ENCODE measurements at regions not wholly inside any gene's neighbourhood (a gene's known extent, or its start where the extent isn't known, plus 50 kb on each side); places are given as distances from the start of the nearest gene placed in this dataset.

DNA sequence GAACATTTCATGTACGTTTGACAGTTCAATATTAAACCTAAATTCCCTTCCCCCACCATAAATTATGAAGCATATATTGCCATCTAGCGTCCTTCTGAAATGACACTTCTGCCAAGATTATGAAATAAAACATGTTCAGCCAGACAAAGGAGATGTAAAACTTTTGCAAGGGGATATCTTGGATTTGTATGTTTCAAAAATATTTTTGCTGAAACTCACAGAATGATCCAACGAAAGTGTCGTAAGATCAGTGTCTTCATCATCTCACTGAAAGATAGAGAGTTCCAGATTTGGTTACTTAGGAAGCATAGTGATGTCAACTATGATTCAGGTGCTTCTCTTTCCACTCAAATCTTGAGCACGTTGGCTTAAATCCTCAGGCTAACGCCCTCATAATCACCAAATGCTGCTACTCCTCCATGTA is 904.3 kb downstream of the XPNPEP1 start:
- H3K79me2 ChIP-seq (ENCODE audit: low read depth), result no peaks in the 10 kb centered on the region
- H3K4me3 ChIP-seq, result no peak overlapping the region
- H4K20me1 ChIP-seq (ENCODE audit: insufficient read depth), result no peaks in the 10 kb centered on the region
- BruUV-seq (replicated peaks), result no TSS peak
- ChIA-PET CTCF (no interaction called here), POLR2A (ENCODE audit: unreplicated experiment) (no interaction called here)
- no peaks in the 10 kb centered on the region for H3K4me1 ChIP-seq (replicated peaks; ENCODE audit: insufficient read depth)
- TF ChIP-seq EZH2 (IDR thresholded peaks at IDR 0.05; ENCODE audit: low read depth), result no peak
- TF ChIP-seq, protein P1, sequence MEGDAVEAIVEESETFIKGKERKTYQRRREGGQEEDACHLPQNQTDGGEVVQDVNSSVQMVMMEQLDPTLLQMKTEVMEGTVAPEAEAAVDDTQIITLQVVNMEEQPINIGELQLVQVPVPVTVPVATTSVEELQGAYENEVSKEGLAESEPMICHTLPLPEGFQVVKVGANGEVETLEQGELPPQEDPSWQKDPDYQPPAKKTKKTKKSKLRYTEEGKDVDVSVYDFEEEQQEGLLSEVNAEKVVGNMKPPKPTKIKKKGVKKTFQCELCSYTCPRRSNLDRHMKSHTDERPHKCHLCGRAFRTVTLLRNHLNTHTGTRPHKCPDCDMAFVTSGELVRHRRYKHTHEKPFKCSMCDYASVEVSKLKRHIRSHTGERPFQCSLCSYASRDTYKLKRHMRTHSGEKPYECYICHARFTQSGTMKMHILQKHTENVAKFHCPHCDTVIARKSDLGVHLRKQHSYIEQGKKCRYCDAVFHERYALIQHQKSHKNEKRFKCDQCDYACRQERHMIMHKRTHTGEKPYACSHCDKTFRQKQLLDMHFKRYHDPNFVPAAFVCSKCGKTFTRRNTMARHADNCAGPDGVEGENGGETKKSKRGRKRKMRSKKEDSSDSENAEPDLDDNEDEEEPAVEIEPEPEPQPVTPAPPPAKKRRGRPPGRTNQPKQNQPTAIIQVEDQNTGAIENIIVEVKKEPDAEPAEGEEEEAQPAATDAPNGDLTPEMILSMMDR (conservative IDR thresholded peaks at IDR 0.05), result no peak; the same call in 1 of the 2 replicates
- H3K4me2 ChIP-seq, result no peak overlapping the region
- no peak for DNase-seq
- H3F3A ChIP-seq (ENCODE audit: insufficient read depth, low read depth), result no peaks in the 10 kb centered on the region
- H2AFZ ChIP-seq, result no peak overlapping the region
- intact Hi-C loops (cut with micrococcal nuclease; ENCODE audit: unreplicated experiment), result no loop called here
- H3K9me2 ChIP-seq (ENCODE audit: insufficient read depth), result no peaks in the 10 kb centered on the region
- H3K36me3 ChIP-seq (ENCODE audit: low read depth), result no peaks in the 10 kb centered on the region
- no peaks in the 10 kb centered on the region for H3K9me3 ChIP-seq (ENCODE audit: insufficient read depth, low read depth)
- H3K27me3 ChIP-seq (ENCODE audit: insufficient read depth, low read depth), result no peaks in the 10 kb centered on the region
- no peak overlapping the region for H3K27ac ChIP-seq

DNA sequence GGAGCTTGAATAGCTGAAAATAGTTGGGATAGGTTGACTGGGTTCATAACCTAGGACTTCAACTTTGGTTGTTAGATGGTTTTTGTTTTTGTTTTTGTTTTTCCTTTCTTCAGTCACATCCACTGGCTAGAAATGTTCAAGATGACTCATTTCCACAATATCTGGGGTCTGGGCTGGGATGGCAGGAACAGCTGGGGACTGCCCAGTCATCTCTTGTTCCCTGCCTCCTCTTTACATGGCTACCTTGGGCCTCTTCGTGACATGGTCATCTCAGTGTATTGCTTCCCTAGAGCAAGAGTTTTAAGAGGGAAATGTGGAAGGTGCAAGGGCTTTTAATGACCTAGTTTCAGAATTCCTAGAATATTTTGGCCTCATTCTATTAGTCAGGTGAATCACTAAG is 915.8 kb downstream of the XPNPEP1 start:
- CTCF ChIA-PET, result no interaction called here

GRCh38 chr10:108990441-108990840 is 932.9 kb downstream of the XPNPEP1 start:
- Histone ChIP-seq H3K9me3 (ENCODE audit: insufficient read depth, low read depth) (no peaks in the 10 kb centered on the region), H3K9me2 (ENCODE audit: insufficient read depth) (no peaks in the 10 kb centered on the region)

More for the DNA sequence above, 915.8 kb downstream of the XPNPEP1 start:
- Histone ChIP-seq H3K27me3 (ENCODE audit: insufficient read depth, low read depth) (no peaks in the 10 kb centered on the region), H3K4me1 (replicated peaks; ENCODE audit: insufficient read depth) (no peaks in the 10 kb centered on the region), H3K27ac (no peak overlapping the region), H3K9me3 (ENCODE audit: insufficient read depth, low read depth) (no peaks in the 10 kb centered on the region; the same call in 1 of the 2 replicates), H3K79me2 (ENCODE audit: low read depth) (no peaks in the 10 kb centered on the region), H3K36me3 (ENCODE audit: low read depth) (no peaks in the 10 kb centered on the region), H2AFZ (no peak overlapping the region), H3F3A (ENCODE audit: insufficient read depth, low read depth) (no peaks in the 10 kb centered on the region), H3K9me2 (ENCODE audit: insufficient read depth) (no peaks in the 10 kb centered on the region), H4K20me1 (ENCODE audit: insufficient read depth) (no peaks in the 10 kb centered on the region), H3K4me2 (no peak overlapping the region), H3K4me3 (no peak overlapping the region)
- intact Hi-C loops (cut with micrococcal nuclease; ENCODE audit: unreplicated experiment), result no loop called here
- BruUV-seq (replicated peaks), result no TSS peak
- POLR2A ChIA-PET (ENCODE audit: unreplicated experiment), result no interaction called here
- no peak for TF ChIP-seq EZH2 (IDR thresholded peaks at IDR 0.05; ENCODE audit: low read depth)
- TF ChIP-seq, protein P1 (conservative IDR thresholded peaks at IDR 0.05), result no peak
- no peak for DNase-seq

More at GRCh38 chr10:108990441-108990840, 932.9 kb downstream of the XPNPEP1 start:
- no peak overlapping the region for H3K27ac ChIP-seq
- no peaks in the 10 kb centered on the region for H3F3A ChIP-seq (ENCODE audit: insufficient read depth, low read depth)
- intact Hi-C loops (cut with micrococcal nuclease; ENCODE audit: unreplicated experiment), result no loop called here
- ChIA-PET CTCF (no interaction called here), POLR2A (ENCODE audit: unreplicated experiment) (no interaction called here)
- no peak overlapping the region for H2AFZ ChIP-seq
- H4K20me1 ChIP-seq (ENCODE audit: insufficient read depth), result no peaks in the 10 kb centered on the region
- no peak for DNase-seq
- H3K27me3 ChIP-seq (ENCODE audit: insufficient read depth, low read depth), result no peaks in the 10 kb centered on the region
- no peaks in the 10 kb centered on the region for H3K79me2 ChIP-seq (ENCODE audit: low read depth)
- no peak overlapping the region for H3K4me3 ChIP-seq
- no peak overlapping the region for H3K4me2 ChIP-seq
- no peaks in the 10 kb centered on the region for H3K4me1 ChIP-seq (replicated peaks; ENCODE audit: insufficient read depth)
- BruUV-seq (replicated peaks), result no TSS peak
- TF ChIP-seq, protein P1 (conservative IDR thresholded peaks at IDR 0.05), result no peak
- TF ChIP-seq EZH2 (IDR thresholded peaks at IDR 0.05; ENCODE audit: low read depth), result no peak
- no peaks in the 10 kb centered on the region for H3K36me3 ChIP-seq (ENCODE audit: low read depth)

All from PC-9 (cell line).